ENCODE measurements at regions not wholly inside any gene's neighbourhood (a gene's known extent, or its start where the extent isn't known, plus 50 kb on each side); places are given as distances from the start of the nearest gene placed in this dataset.

GRCh38 chr14:55734731-55735130 lies 154.7 kb downstream of the KTN1 start:
- no peak for DNase-seq (ENCODE audit: low read depth, low spot score)

- DNase-seq (ENCODE audit: low read depth, low spot score): no peak
Observed at GRCh38 chr14:55739967-55740648, 160.1 kb downstream of the KTN1 start.

GRCh38 chr14:55740649-55740989 lies 160.6 kb downstream of the KTN1 start:
- DNase-seq (ENCODE audit: low read depth, low spot score): no peak

GRCh38 chr14:55741240-55741639 lies 161.2 kb downstream of the KTN1 start:
- DNase-seq (ENCODE audit: low read depth, low spot score): no peak

GRCh38 chr14:55743551-55743950 lies 163.5 kb downstream of the KTN1 start:
- no peak for DNase-seq (ENCODE audit: low read depth, low spot score)

GRCh38 chr14:55744321-55744720 lies 164.3 kb downstream of the KTN1 start:
- DNase-seq (ENCODE audit: low read depth, low spot score): no peak

- no peak for DNase-seq (ENCODE audit: low read depth, low spot score)
Observed at GRCh38 chr14:55745906-55746305, 165.9 kb downstream of the KTN1 start.

- no peak for DNase-seq (ENCODE audit: low read depth, low spot score)
Observed at GRCh38 chr14:55746558-55746957, 166.6 kb downstream of the KTN1 start.

- DNase-seq (ENCODE audit: low read depth, low spot score): no peak
Observed at GRCh38 chr14:55747186-55747585, 167.2 kb downstream of the KTN1 start.

GRCh38 chr14:55749201-55749812 lies 169.3 kb downstream of the KTN1 start:
- DNase-seq (ENCODE audit: low read depth, low spot score): no peak

GRCh38 chr14:55749946-55750345 lies 169.9 kb downstream of the KTN1 start:
- no peak for DNase-seq (ENCODE audit: low read depth, low spot score)

- no peak for DNase-seq (ENCODE audit: low read depth, low spot score)
Observed at GRCh38 chr14:55752580-55753390, 172.8 kb downstream of the KTN1 start.

- DNase-seq (ENCODE audit: low read depth, low spot score): no peak
Observed at GRCh38 chr14:55754471-55754870, 174.5 kb downstream of the KTN1 start.

- no peak for DNase-seq (ENCODE audit: low read depth, low spot score)
Observed at GRCh38 chr14:55754871-55755270, 174.9 kb downstream of the KTN1 start.

GRCh38 chr14:55756078-55756477 lies 176.1 kb downstream of the KTN1 start:
- no peak for DNase-seq (ENCODE audit: low read depth, low spot score)

- no peak for DNase-seq (ENCODE audit: low read depth, low spot score)
Observed at GRCh38 chr14:55756557-55756956, 176.6 kb downstream of the KTN1 start.

GRCh38 chr14:55758796-55759195 lies 178.8 kb downstream of the KTN1 start:
- DNase-seq (ENCODE audit: low read depth, low spot score): no peak

GRCh38 chr14:55760789-55761566 lies 181.0 kb downstream of the KTN1 start:
- no peak for DNase-seq (ENCODE audit: low read depth, low spot score)

GRCh38 chr14:55761651-55762050 lies 181.6 kb downstream of the KTN1 start:
- DNase-seq (ENCODE audit: low read depth, low spot score): no peak

GRCh38 chr14:55762595-55763232 lies 182.7 kb downstream of the KTN1 start:
- DNase-seq (ENCODE audit: low read depth, low spot score): no peak

- no peak for DNase-seq (ENCODE audit: low read depth, low spot score)
Observed at GRCh38 chr14:55764784-55765183, 184.8 kb downstream of the KTN1 start.

- DNase-seq (ENCODE audit: low read depth, low spot score): no peak
Observed at GRCh38 chr14:55766071-55766470, 186.1 kb downstream of the KTN1 start.
